Ovary (tissue), 3 donors: ENCODE measurements at regions not wholly inside any gene's neighbourhood (a gene's known extent, or its start where the extent isn't known, plus 50 kb on each side); places are given as distances from the start of the nearest gene placed in this dataset.

Experiments
- EP300 ChIP-seq: sonication (generic); formaldehyde crosslinking; IDR thresholded peaks from one replicate; pipeline ENCODE4 v1.6.1; 2017; ENCODE audit warnings: antibody characterized with exemption
- POLR2A ChIP-seq: fragments of 450-650 bp; IDR thresholded peaks from one replicate; pipeline ENCODE4 v1.6.1; 2017; ENCODE audit warnings: antibody characterized with exemption, mild to moderate bottlenecking, moderate library complexity
- TF ChIP-seq, protein P1 (sequence below), 3 donors: fragments of 450-650 bp in 2 of 3; fragments of 200-600 bp in 1 of 3; IDR thresholded peaks; one replicate each; pipeline versions ENCODE4 v1.5.1 to v1.8.0; 2016 to 2022; ENCODE audit warnings: antibody characterized with exemption in 3 of 3, mild to moderate bottlenecking in 1 of 3
- donor health status: DM: no; HTN: no; CAD: no.

DNA sequence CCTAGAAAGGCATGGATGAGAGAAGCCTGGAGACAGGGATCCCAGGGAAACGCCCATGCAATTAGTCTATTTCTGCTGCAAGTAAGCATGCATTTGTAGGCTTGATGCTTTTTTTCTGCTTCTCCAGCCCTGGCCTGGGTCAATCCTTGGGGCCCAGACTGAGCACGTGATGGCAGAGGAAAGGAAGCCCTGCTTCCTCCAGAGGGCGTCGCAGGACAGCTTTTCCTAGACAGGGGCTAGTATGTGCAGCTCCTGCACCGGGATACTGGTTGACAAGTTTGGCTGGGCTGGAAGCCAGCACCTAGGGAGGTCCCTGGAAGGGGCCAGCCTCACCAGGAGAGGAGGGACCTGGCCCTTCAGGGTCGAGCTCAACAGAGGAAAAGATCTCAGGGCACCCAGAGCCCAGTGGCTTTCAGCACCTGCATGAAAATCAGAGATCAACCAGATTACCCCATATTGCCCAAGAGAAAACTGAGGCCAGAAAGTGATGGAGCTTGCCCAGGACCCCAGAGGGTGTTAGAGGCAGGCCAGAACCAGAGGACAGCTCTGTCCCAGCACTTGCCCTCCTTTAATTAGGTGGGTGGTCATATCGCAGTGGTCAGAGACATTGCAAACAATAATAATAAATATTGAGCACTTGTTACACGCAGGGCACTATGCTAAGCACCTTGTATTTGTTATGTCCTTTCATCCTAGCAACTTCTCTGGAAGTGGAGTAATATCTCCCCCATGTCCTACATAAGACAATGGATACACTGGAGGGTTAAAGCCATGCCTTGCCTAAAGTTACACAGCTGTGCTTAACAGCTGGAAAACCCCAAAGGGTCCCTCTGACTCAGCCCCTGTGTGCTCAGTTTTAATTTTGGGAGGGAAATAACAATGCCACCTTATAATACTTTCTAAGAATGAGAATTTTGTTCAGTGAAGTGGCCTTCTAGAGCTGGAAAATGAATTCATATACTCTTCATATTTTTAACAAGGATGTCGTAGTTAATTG is 67.1 kb downstream of the KLF4 start:
- TF ChIP-seq, protein P1, sequence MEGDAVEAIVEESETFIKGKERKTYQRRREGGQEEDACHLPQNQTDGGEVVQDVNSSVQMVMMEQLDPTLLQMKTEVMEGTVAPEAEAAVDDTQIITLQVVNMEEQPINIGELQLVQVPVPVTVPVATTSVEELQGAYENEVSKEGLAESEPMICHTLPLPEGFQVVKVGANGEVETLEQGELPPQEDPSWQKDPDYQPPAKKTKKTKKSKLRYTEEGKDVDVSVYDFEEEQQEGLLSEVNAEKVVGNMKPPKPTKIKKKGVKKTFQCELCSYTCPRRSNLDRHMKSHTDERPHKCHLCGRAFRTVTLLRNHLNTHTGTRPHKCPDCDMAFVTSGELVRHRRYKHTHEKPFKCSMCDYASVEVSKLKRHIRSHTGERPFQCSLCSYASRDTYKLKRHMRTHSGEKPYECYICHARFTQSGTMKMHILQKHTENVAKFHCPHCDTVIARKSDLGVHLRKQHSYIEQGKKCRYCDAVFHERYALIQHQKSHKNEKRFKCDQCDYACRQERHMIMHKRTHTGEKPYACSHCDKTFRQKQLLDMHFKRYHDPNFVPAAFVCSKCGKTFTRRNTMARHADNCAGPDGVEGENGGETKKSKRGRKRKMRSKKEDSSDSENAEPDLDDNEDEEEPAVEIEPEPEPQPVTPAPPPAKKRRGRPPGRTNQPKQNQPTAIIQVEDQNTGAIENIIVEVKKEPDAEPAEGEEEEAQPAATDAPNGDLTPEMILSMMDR (IDR thresholded peaks at IDR 0.05) = no peak
- TF ChIP-seq POLR2A (no peak), EP300 (no peak)
